ENCODE measurements at regions not wholly inside any gene's neighbourhood (a gene's known extent, or its start where the extent isn't known, plus 50 kb on each side); places are given as distances from the start of the nearest gene placed in this dataset.

DNA sequence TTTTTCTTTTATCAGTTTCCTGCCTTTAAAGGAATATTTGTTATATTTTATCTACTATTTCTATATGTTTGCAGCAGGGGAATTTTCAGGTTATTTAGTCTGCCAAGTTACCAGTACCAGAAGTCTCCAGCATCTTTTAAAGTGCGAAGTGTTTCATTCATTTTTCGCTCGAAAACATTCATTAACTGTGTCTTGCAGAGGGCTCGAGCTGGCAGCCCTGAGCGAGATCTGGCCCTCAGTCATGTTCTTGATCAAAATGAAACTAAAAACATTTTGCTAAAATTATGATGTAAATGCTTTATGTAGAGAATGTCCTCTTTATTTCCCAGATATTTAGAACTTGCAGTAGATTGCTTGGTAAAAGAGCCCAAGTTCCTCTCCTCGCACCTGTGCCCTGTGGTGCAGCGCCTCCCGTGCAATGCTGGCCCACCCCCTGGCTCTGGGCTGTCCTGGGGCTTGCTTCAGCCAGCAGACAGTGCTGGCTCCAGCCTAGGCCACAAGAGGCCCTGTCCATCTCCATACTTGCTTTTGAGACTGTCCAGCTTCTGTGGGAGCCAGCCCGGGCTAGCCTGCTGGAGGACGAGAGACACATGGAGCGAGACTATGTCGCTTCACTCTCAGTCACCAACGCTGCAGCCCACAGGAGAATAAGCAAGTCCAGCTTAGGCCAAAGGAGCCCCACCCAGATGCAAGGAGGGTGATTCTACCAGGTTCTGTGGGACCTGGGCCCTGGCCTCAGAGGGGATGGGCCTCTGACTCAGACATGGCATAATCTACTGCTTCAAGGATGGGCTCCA is 71.9 kb upstream of the PRR23E start:
- no peaks in the 10 kb centered on the region for H3K4me1 Mint-ChIP-seq
- no peak overlapping the region for H3K27ac Mint-ChIP-seq
- Histone ChIP-seq H3K79me2 (ENCODE audit: control insufficient read depth, insufficient read depth, low read length) (no peaks in the 10 kb centered on the region), H3K4me3 (ENCODE audit: control extremely low read depth in 1 of 5, extremely low read depth in 1 of 5, insufficient read depth in 1 of 5, low read depth in 2 of 5, low read length in 4 of 5) (no peak overlapping the region), H3K9me3 (ENCODE audit: control extremely low read depth in 1 of 3, control insufficient read depth in 2 of 3, insufficient read depth in 1 of 3, low read length in 2 of 3) (no peaks in the 10 kb centered on the region), H4K20me1 (ENCODE audit: control insufficient read depth, insufficient read depth, low read length, poor library complexity, severe bottlenecking) (no peaks in the 10 kb centered on the region), H3K4me2 (replicated peaks; ENCODE audit: low read depth, low read length, poor library complexity, severe bottlenecking) (no peak overlapping the region), H3K27me3 (replicated peaks in 1 of 4; ENCODE audit: control extremely low read depth in 1 of 4, control insufficient read depth in 3 of 4, insufficient read depth in 4 of 4, low read length in 3 of 4) (no peaks in the 10 kb centered on the region), H3K4me1 (ENCODE audit: control insufficient read depth in 2 of 2, insufficient read depth in 2 of 2, low read length in 2 of 2) (no peaks in the 10 kb centered on the region), H3K27ac (ENCODE audit: low read length in 2 of 2) (no peak overlapping the region), H3K36me3 (replicated peaks in 1 of 2; ENCODE audit: control extremely low read depth in 1 of 2, control insufficient read depth in 1 of 2, extremely low read depth in 1 of 2, insufficient read depth in 2 of 2, low read length in 1 of 2) (no peaks in the 10 kb centered on the region), H3K9ac (ENCODE audit: low read length) (no peak overlapping the region), H2AFZ (ENCODE audit: insufficient read depth, low read depth, low read length, poor library complexity, severe bottlenecking) (no peak overlapping the region)
- WGBS (ENCODE audit: insufficient coverage), result 95% methylated on average over 11 of the region's 13 CpGs
- POLR2A ChIA-PET, result no interaction called here
- peaks cover 26% of the 10 kb centered on the region for H3K27me3 Mint-ChIP-seq
- TF ChIP-seq, protein P1, sequence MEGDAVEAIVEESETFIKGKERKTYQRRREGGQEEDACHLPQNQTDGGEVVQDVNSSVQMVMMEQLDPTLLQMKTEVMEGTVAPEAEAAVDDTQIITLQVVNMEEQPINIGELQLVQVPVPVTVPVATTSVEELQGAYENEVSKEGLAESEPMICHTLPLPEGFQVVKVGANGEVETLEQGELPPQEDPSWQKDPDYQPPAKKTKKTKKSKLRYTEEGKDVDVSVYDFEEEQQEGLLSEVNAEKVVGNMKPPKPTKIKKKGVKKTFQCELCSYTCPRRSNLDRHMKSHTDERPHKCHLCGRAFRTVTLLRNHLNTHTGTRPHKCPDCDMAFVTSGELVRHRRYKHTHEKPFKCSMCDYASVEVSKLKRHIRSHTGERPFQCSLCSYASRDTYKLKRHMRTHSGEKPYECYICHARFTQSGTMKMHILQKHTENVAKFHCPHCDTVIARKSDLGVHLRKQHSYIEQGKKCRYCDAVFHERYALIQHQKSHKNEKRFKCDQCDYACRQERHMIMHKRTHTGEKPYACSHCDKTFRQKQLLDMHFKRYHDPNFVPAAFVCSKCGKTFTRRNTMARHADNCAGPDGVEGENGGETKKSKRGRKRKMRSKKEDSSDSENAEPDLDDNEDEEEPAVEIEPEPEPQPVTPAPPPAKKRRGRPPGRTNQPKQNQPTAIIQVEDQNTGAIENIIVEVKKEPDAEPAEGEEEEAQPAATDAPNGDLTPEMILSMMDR (IDR thresholded peaks at IDR 0.05), result no peak
- TF ChIP-seq EZH2 (IDR thresholded peaks at IDR 0.05; ENCODE audit: borderline replicate concordance, insufficient read depth, low read depth, low read length, poor library complexity, severe bottlenecking), result no peak
- no peak for DNase-seq
- CTCF ChIA-PET, result no interaction called here
- no peaks in the 10 kb centered on the region for H3K9me3 Mint-ChIP-seq (ENCODE audit: insufficient read depth)
- H3K4me3 Mint-ChIP-seq, result no peak overlapping the region
- intact Hi-C loops (cut with micrococcal nuclease), result no loop called here
- no peak for ATAC-seq (ENCODE audit: low read depth)

DNA sequence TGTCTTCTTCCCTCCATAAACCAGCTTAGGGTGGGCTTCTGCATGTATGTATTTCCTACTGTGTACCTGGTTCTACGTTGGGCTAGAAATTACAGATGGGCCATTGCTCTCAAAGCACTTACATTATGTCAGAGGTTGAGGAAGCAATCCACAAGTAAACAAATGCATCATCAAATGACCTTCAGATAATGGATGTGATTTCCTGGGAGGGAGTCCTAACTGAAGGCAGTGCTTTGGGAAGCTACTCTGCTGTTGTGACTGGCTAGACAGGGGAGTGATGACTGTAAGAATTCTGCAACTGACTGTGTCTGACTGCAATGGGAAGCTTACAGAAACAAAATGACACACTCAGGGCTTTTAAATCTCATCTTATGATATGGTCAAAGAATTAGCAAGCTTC is 71.0 kb upstream of the PRR23E start:
- CTCF ChIA-PET, result no interaction called here
- H3K36me3 ChIP-seq (replicated peaks in 1 of 2; ENCODE audit: control extremely low read depth in 1 of 2, control insufficient read depth in 1 of 2, extremely low read depth in 1 of 2, insufficient read depth in 2 of 2, low read length in 1 of 2), result no peaks in the 10 kb centered on the region

More for the DNA sequence above, 71.0 kb upstream of the PRR23E start:
- no peaks in the 10 kb centered on the region for H3K27me3 ChIP-seq (replicated peaks in 1 of 4; ENCODE audit: control extremely low read depth in 1 of 4, control insufficient read depth in 3 of 4, insufficient read depth in 4 of 4, low read length in 3 of 4)
- H2AFZ ChIP-seq (ENCODE audit: insufficient read depth, low read depth, low read length, poor library complexity, severe bottlenecking), result no peak overlapping the region
- H3K27ac ChIP-seq (ENCODE audit: low read length in 2 of 2), result no peak overlapping the region
- Mint-ChIP-seq H3K4me1 (no peaks in the 10 kb centered on the region), H3K27me3 (peaks cover 29% of the 10 kb centered on the region), H3K27ac (no peak overlapping the region), H3K9me3 (ENCODE audit: insufficient read depth) (no peaks in the 10 kb centered on the region), H3K4me3 (no peak overlapping the region)
- ATAC-seq (ENCODE audit: low read depth) (no peak), DNase-seq (no peak)
- no peaks in the 10 kb centered on the region for H3K4me1 ChIP-seq (ENCODE audit: control insufficient read depth in 2 of 2, insufficient read depth in 2 of 2, low read length in 2 of 2)
- no peaks in the 10 kb centered on the region for H3K79me2 ChIP-seq (ENCODE audit: control insufficient read depth, insufficient read depth, low read length)
- TF ChIP-seq, protein P1 (IDR thresholded peaks at IDR 0.05), result no peak
- TF ChIP-seq EZH2 (IDR thresholded peaks at IDR 0.05; ENCODE audit: borderline replicate concordance, insufficient read depth, low read depth, low read length, poor library complexity, severe bottlenecking), result no peak
- no peak overlapping the region for H3K4me3 ChIP-seq (ENCODE audit: control extremely low read depth in 1 of 5, extremely low read depth in 1 of 5, insufficient read depth in 1 of 5, low read depth in 2 of 5, low read length in 4 of 5)
- H4K20me1 ChIP-seq (ENCODE audit: control insufficient read depth, insufficient read depth, low read length, poor library complexity, severe bottlenecking), result no peaks in the 10 kb centered on the region
- intact Hi-C loops (cut with micrococcal nuclease), result no loop called here
- no peak overlapping the region for H3K4me2 ChIP-seq (replicated peaks; ENCODE audit: low read depth, low read length, poor library complexity, severe bottlenecking)
- no peaks in the 10 kb centered on the region for H3K9me3 ChIP-seq (ENCODE audit: control extremely low read depth in 1 of 3, control insufficient read depth in 2 of 3, insufficient read depth in 1 of 3, low read length in 2 of 3)
- no CpG with 5 or more reads among the region's 1 CpG for WGBS (ENCODE audit: insufficient coverage)
- POLR2A ChIA-PET, result no interaction called here
- no peak overlapping the region for H3K9ac ChIP-seq (ENCODE audit: low read length)
